ENCODE measurements at regions not wholly inside any gene's neighbourhood (a gene's known extent, or its start where the extent isn't known, plus 50 kb on each side); places are given as distances from the start of the nearest gene placed in this dataset.
"Not testable (repeated sequence)": the region's sequence is repeated elsewhere in the genome, so short reads cannot be mapped to it uniquely, and the experiment has no call there.

- DNase-seq (ENCODE audit: low read depth): no peak
These were observed 2689.2 kb downstream of the PCDH9 start for GRCh38 chr13:64540976-64541375.

- no peak for DNase-seq (ENCODE audit: low read depth)
These were observed 2689.7 kb downstream of the PCDH9 start for GRCh38 chr13:64540468-64540867.

- DNase-seq (ENCODE audit: low read depth): no peak
These were observed 2691.4 kb downstream of the PCDH9 start for GRCh38 chr13:64538711-64539110.

- DNase-seq (ENCODE audit: low read depth): no peak
These were observed 2695.8 kb downstream of the PCDH9 start for GRCh38 chr13:64534302-64534701.

- no peak for DNase-seq (ENCODE audit: low read depth)
These were observed 2698.7 kb downstream of the PCDH9 start for GRCh38 chr13:64531400-64531799.

- peak; percentile 10 for DNase-seq (ENCODE audit: low read depth)
These were observed 2700.2 kb downstream of the PCDH9 start for GRCh38 chr13:64529874-64530485.

GRCh38 chr13:64528838-64529237, 2701.3 kb downstream of the PCDH9 start:
- no peak for DNase-seq (ENCODE audit: low read depth)

- peak; percentile 9 for DNase-seq (ENCODE audit: low read depth)
These were observed 2702.6 kb downstream of the PCDH9 start for GRCh38 chr13:64527561-64527960.

- no peak for DNase-seq (ENCODE audit: low read depth)
These were observed 2704.4 kb downstream of the PCDH9 start for GRCh38 chr13:64525687-64526086.

- no peak for DNase-seq (ENCODE audit: low read depth)
These were observed 2719.4 kb downstream of the PCDH9 start for GRCh38 chr13:64510747-64511146.

- DNase-seq (ENCODE audit: low read depth): no peak
These were observed 2723.9 kb downstream of the PCDH9 start for GRCh38 chr13:64506246-64506645.

- peak; percentile 65 for DNase-seq (ENCODE audit: low read depth)
These were observed 2724.7 kb downstream of the PCDH9 start for GRCh38 chr13:64505336-64505910.

- DNase-seq (ENCODE audit: low read depth): no peak
These were observed 2741.4 kb downstream of the PCDH9 start for GRCh38 chr13:64488731-64489130.

GRCh38 chr13:64482373-64482772, 2747.8 kb downstream of the PCDH9 start:
- no peak for DNase-seq (ENCODE audit: low read depth)

GRCh38 chr13:64480672-64481071, 2749.5 kb downstream of the PCDH9 start:
- DNase-seq (ENCODE audit: low read depth): no peak

- DNase-seq (ENCODE audit: low read depth): no peak
These were observed 2749.9 kb downstream of the PCDH9 start for GRCh38 chr13:64480211-64480610.

- DNase-seq (ENCODE audit: low read depth): no peak
These were observed 2753.0 kb downstream of the PCDH9 start for GRCh38 chr13:64477146-64477545.

- DNase-seq (ENCODE audit: low read depth): not testable (repeated sequence)
These were observed 2754.0 kb downstream of the PCDH9 start for GRCh38 chr13:64476041-64476568.

GRCh38 chr13:64471916-64472315, 2758.2 kb downstream of the PCDH9 start:
- DNase-seq (ENCODE audit: low read depth): peak; percentile 60

- DNase-seq (ENCODE audit: low read depth): no peak
These were observed 2759.4 kb downstream of the PCDH9 start for GRCh38 chr13:64470751-64471150.

- no peak for DNase-seq (ENCODE audit: low read depth)
These were observed 2770.4 kb downstream of the PCDH9 start for GRCh38 chr13:64459778-64460177.

GRCh38 chr13:64457976-64458375, 2772.2 kb downstream of the PCDH9 start:
- DNase-seq (ENCODE audit: low read depth): peak; percentile 38

- DNase-seq (ENCODE audit: low read depth): no peak
These were observed 2775.0 kb downstream of the PCDH9 start for GRCh38 chr13:64455124-64455523.

- peak; percentile 8 for DNase-seq (ENCODE audit: low read depth)
These were observed 2776.3 kb downstream of the PCDH9 start for GRCh38 chr13:64453831-64454230.
